Urinary bladder (tissue), 3 donors: ENCODE measurements at regions not wholly inside any gene's neighbourhood (a gene's known extent, or its start where the extent isn't known, plus 50 kb on each side); places are given as distances from the start of the nearest gene placed in this dataset.
"Not testable (repeated sequence)": the region's sequence is repeated elsewhere in the genome, so short reads cannot be mapped to it uniquely, and the experiment has no call there.

ENCODE experiments used
- DNase-seq: peaks from one replicate; pipeline ENCODE4 v3.0.0-alpha.2; 2015; ENCODE audit errors: extremely low spot score
- H3K27ac ChIP-seq: one replicate; pipeline ENCODE4 v1.5.1; 2013; ENCODE audit warnings: low read depth, mild to moderate bottlenecking, moderate library complexity
- H3K36me3 ChIP-seq: one replicate; pipeline ENCODE4 v1.6.1; 2013; ENCODE audit warnings: mild to moderate bottlenecking, moderate library complexity; ENCODE audit not compliant: insufficient read depth
- H3K4me1 ChIP-seq: one replicate; pipeline ENCODE4 v1.6.1; 2013; ENCODE audit warnings: mild to moderate bottlenecking, moderate library complexity; ENCODE audit not compliant: insufficient read depth
- H3K4me3 ChIP-seq: one replicate; pipeline ENCODE4 v1.5.1; 2013; ENCODE audit warnings: low read depth, low read length
- WGBS: extraction: QIAGEN DNeasy Blood & Tissue Kit; methylation state at CpG from one replicate; pipeline ENCODE4 v1.1.7; 2013; 5-methylcytosine and 5-hydroxymethylcytosine counted together
- donor health status: healthy with polysubstance abuse.
- donor health status: healthy.

DNA sequence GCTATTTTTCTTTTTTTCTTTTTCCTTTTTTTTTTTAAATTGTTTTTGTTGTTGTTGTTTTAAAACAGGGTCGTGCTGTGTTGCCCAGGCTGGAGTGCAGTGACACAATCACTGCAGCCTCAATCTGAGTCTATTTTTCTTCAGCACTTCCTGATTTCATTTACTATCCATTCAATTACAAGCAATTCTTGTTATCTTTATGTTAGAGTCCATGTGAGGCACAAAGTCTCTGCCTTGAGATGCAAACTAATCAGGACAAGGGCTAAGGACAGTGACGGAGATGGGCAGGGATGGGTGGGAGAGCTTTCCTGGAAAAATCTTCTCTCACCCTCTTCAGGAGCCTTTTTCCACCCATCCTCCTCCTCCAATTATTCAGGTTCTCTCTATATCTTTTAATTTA lies 157.3 kb upstream of the AUTS2 start:
- Histone ChIP-seq H3K4me1 (no peaks in the 10 kb centered on the region), H3K4me3 (no peak overlapping the region), H3K36me3 (no peaks in the 10 kb centered on the region), H3K27ac (no peak overlapping the region)
- DNase-seq: no peak
- 89% methylated on average over 2 of the region's 2 CpGs for WGBS

DNA sequence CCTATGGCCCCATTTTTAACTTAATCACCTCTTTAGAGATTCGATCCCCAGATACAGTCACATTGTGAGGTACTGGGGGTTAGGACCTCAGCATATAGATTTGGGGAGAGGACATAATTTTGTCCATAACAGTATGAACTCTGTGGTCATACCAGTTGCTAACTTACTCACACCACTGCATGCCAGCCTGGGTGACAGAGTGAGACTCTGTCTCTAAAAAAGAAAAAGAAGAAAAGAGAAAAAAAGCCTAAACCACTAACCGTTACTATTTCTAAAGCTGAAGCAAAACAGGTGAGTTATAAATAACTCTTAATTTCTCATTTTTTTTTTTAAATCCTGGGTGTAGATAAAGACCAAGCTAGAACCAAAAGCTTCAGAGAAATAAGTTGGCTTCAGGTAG lies 155.1 kb upstream of the AUTS2 start:
- no peak overlapping the region for H3K4me3 ChIP-seq
- WGBS: 90% methylated on average over 2 of the region's 2 CpGs
- no peak for DNase-seq
- no peaks in the 10 kb centered on the region for H3K36me3 ChIP-seq
- H3K27ac ChIP-seq: no peak overlapping the region
- no peaks in the 10 kb centered on the region for H3K4me1 ChIP-seq

DNA sequence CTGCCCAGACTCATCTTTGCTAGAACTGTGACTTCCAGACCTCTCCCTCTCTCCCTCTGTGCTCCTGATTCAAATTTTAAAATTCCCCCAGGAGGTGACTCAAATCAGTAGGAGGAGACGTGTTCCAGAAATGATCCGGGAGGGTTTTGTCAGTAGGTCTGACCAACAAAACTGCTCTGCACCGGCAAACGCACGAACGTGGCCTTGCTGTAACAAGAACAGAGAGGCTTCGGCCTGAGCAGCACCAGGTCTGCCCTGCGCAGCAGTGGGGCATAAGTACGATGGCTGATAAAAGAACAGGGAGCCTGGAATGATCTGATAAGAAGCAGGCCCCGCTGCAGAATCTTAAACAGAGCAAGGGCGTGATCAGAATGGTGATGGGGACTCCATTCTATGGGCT lies 152.7 kb upstream of the AUTS2 start:
- Histone ChIP-seq H3K4me3 (no peak overlapping the region), H3K27ac (no peak overlapping the region), H3K4me1 (no peaks in the 10 kb centered on the region), H3K36me3 (no peaks in the 10 kb centered on the region)
- WGBS: 80% methylated on average over 11 of the region's 11 CpGs
- no peak for DNase-seq

DNA sequence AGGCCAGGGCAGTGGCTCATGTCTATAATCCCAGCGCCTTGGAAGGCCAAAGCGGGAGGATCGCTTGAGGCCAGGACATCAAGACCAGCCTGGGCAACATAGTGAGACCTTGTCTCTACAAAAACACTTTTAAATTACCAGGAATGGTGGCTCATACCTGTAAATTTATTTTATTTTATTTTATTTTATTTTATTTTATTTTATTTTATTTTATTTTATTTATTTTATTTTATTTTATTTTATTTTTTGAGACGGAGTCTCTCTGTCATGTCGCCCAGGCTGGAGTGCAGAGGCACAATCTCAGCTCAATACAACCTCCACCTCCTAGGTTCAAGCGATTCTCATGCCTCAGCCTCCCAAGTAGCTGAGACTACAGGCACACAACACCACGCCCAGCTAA lies 152.1 kb upstream of the AUTS2 start:
- WGBS: 97% methylated on average over 7 of the region's 7 CpGs
- not testable (repeated sequence) for DNase-seq, H3K4me3 ChIP-seq

DNA sequence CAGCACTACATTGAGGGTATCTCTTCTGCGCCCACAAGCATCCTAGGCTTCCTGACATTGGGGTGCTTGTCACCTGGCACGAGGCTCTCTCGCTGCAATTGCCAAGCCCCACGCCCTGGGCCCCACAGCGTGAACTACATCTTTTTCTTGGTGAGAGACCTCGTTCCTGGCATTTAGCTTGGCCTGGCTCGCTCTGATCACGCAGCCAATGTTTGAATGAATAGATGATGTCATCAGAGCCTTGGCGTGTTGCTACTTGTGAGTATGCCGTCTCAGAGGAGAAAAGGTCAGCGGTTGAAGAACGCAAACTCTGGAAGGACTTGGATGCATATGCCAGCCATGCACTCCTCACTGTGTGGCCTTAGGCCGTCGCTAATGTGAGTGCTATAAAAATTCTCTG lies 150.2 kb upstream of the AUTS2 start:
- no peaks in the 10 kb centered on the region for H3K4me1 ChIP-seq
- H3K4me3 ChIP-seq: no peak overlapping the region
- DNase-seq: no peak
- no peaks in the 10 kb centered on the region for H3K36me3 ChIP-seq
- WGBS: 78% methylated on average over 14 of the region's 14 CpGs
- H3K27ac ChIP-seq: no peak overlapping the region

More for the DNA sequence above, 152.1 kb upstream of the AUTS2 start:
- H3K36me3 ChIP-seq, H3K4me1 ChIP-seq, H3K27ac ChIP-seq: not testable (repeated sequence)

DNA sequence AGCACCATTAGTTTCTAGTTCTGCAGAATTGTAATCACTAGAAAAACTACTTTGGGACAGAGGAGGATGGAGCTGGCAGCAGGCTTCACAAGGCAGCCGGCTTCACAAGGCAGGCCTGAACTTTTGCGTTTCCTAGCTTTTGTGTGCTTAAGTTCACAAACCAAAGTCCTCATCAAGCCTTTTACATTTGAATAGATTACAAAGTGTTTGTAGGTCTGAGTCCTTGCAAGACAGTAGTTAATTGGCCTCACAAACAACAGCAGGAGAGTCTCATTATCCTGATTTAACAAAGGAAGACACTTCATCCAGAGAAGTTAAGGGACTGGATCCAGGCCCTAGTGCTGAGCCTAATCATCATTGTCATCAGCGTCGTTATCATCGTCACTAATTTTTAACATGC lies 147.8 kb upstream of the AUTS2 start:
- Histone ChIP-seq H3K4me3 (no peak overlapping the region), H3K4me1 (no peaks in the 10 kb centered on the region), H3K27ac (no peak overlapping the region), H3K36me3 (no peaks in the 10 kb centered on the region)
- 83% methylated on average over 5 of the region's 5 CpGs for WGBS
- DNase-seq: no peak

DNA sequence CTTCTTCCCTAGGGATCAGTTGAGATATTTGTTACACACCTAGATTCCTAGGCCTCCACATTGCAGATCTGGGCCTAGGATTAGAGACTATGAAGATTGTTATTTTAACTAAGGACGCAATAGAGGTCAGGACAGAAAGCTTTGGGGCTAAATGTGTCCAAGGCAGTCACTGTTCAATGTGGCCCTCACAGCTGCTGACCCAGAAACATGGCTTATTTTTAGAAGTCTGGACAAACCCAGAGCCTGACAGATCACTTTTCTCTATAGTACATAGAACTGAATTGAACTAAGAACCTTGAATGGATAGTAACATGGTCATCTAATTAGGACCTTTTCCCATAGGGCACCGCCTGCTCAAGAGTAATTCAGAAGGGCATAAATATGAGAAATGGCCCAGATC lies 146.6 kb upstream of the AUTS2 start:
- H3K4me3 ChIP-seq: no peak overlapping the region
- WGBS: 95% methylated on average over 2 of the region's 2 CpGs
- no peak for DNase-seq

DNA sequence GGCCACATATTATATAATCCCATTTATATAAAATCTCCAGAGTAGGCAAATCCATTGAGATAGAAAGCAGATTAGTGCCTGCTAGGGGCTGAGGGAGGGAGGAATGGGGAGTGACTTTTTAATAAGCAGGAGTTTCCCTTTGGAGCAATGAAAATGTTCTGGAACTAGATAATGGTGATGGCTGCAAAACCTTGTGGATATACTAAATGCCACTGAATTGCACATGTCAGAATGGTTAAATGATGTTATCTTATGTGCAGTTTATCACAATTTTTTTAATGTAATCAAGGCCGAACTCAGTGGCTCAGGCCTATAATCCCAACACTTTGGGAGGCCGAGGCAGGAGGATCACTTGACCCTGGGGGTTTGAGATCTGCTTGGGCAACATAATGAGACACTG lies 145.5 kb upstream of the AUTS2 start:
- no peaks in the 10 kb centered on the region for H3K4me1 ChIP-seq
- DNase-seq: no peak
- no peak overlapping the region for H3K4me3 ChIP-seq
- H3K27ac ChIP-seq: no peak overlapping the region
- WGBS: 91% methylated on average over 2 of the region's 2 CpGs
- H3K36me3 ChIP-seq: no peaks in the 10 kb centered on the region

More for the DNA sequence above, 146.6 kb upstream of the AUTS2 start:
- no peaks in the 10 kb centered on the region for H3K4me1 ChIP-seq
- H3K27ac ChIP-seq: no peak overlapping the region
- H3K36me3 ChIP-seq: no peaks in the 10 kb centered on the region

DNA sequence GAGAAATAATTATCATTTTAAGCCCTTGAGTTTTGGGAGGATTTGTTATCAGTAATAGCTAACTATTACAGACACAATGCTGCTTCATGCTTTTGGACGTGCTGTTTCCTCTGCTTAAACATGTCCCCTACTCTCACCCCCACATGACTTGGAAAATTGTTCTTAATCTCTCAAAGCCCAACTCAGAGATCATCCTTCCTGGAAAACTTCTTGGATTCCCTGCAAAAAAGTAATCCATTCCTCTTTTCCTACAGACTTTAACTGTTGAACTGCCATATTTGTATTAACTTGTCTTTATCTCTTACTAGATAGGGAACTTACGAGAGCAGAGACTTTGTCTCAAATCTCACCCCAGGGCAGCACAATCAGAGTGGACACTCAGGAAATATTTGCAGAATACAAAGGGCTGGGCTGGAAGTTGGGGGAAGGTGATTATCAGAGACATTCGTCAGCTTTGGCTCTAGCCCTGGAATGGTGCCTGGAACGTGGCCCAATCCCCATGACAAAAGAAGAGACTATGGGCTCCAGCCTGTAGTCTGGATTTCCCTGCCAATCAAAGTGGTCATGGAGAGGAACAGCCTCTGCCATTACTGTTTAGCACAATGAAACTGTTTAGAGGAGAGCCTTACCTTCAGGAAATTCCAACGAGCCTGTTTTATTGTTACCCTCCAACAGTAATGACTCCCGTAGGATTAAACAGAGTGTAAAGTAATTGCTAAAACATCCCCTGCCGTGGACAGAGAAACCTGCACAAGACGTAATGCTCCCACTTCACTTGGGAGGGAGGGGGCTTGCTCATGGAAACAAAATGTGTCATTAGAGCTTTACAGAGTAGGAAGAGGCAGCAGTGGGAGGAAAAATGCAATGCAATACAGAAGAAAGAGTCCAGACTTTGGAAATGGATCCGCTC lies 140.4 kb upstream of the AUTS2 start:
- Histone ChIP-seq H3K27ac (no peak overlapping the region), H3K36me3 (no peaks in the 10 kb centered on the region), H3K4me1 (no peaks in the 10 kb centered on the region), H3K4me3 (no peak overlapping the region)
- peak; percentile 29 for DNase-seq
- 28% methylated on average over 9 of the region's 9 CpGs for WGBS

DNA sequence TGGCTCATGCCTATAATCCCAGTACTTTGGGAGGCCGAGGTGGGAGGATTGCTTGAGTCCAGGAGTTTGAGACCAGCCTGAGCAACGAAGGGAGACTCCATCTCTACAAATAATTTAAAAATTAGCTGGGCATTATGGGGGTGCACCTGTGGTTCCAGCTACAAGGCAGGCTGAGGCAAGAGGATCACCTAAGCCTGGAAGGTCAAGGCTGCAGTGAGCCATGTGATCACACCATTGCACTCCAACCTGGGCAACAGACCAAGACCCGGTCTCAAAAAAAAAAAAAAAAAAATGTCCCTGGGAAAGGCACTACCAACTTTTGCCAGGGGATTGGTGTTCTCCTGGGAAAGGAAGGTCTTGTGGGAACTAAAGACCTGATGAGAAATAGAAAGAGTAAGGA lies 134.2 kb upstream of the AUTS2 start:
- no peak overlapping the region for H3K27ac ChIP-seq
- WGBS: 97% methylated on average over 3 of the region's 3 CpGs
- no peak for DNase-seq

DNA sequence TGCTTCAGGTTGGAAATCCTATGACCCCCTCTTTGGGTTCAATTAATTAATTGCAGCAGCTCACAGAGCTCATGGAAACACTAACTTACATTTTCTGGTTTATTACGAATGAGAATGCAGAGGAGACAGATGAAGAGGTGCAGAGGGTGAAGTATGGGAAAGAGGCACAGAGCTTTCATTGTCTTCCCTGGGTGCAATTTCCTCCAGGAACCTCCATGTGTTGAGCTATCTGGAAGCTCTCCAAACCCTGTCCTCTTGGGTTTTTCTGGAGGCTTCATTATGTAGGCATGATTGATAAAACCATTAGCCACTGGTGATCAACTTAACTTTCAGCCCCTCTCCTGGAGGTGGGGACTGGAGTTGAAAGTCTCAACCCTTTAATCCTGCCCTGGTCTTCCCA lies 133.0 kb upstream of the AUTS2 start:
- H3K4me1 ChIP-seq: no peaks in the 10 kb centered on the region
- no peak overlapping the region for H3K27ac ChIP-seq
- 81% methylated on average over 1 of the region's 1 CpG for WGBS
- H3K4me3 ChIP-seq: no peak overlapping the region
- H3K36me3 ChIP-seq: no peaks in the 10 kb centered on the region
- DNase-seq: no peak

More for the DNA sequence above, 134.2 kb upstream of the AUTS2 start:
- Histone ChIP-seq H3K36me3 (no peaks in the 10 kb centered on the region), H3K4me3 (no peak overlapping the region), H3K4me1 (no peaks in the 10 kb centered on the region)

DNA sequence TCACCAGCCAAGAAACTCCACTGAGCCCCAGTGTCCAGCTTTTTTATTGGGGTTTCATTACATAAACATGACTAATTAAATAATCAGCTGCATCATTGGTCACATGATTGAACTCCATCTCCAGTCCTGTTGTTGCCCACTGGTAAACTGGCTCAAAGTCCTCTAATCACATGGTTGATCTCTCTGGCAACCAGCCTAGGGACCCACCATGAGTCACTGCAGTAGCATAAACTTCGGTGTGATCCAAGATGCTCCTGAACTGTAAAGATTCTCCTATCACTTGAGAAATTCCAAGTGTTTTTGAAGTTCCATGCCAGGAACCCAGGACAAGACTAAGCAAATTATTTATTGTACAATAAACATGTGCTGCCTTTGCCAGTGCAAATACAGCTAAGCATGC lies 130.4 kb upstream of the AUTS2 start:
- Histone ChIP-seq H3K27ac (no peak overlapping the region), H3K4me3 (no peak overlapping the region), H3K4me1 (no peaks in the 10 kb centered on the region), H3K36me3 (no peaks in the 10 kb centered on the region)
- 50% methylated on average over 1 of the region's 1 CpG for WGBS
- no peak for DNase-seq

DNA sequence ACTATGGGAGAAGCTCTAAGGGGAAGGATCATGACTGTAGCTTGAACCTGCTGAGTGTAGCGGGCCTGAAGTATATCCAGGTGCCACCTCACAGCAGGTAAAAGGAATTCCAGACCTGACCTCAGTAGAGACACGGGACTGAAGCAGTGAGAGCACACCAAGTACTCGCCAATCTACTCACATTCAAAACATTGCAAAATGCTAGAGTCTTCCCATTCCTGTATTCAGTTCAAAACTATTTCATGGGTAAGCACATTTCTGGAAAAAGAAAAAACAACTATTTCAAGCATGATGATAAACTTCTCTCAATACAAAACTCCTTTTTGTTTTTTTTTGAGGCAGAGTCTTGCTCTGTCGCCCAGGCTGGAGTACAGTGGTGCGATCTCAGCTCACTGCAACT lies 121.9 kb upstream of the AUTS2 start:
- no peak for DNase-seq
- WGBS: 73% methylated on average over 5 of the region's 5 CpGs
- H3K4me3 ChIP-seq: no peak overlapping the region

DNA sequence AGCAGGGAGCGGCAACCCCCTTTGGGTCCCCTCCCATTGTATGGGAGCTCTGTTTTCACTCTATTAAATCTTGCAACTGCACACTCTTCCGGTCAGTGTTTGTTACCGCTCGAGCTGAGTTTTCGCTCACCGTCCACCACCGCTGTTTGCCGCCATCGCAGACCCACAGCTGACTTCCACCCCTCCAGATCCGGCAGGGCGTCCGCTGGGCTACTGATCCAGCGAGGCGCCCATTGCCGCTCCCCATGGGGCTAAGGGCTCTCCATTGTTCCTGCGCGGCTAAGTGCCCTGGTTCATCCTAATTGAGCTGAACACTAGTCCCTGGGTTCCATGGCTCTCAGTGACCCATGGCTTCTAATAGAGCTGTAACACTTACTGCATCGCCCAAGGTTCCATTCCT lies 115.6 kb upstream of the AUTS2 start:
- DNase-seq: no peak
- Histone ChIP-seq H3K4me1 (no peaks in the 10 kb centered on the region), H3K4me3 (no peak overlapping the region), H3K36me3 (no peaks in the 10 kb centered on the region), H3K27ac (no peak overlapping the region)
- 96% methylated on average over 18 of the region's 18 CpGs for WGBS

More for the DNA sequence above, 121.9 kb upstream of the AUTS2 start:
- Histone ChIP-seq H3K36me3 (no peaks in the 10 kb centered on the region), H3K27ac (no peak overlapping the region), H3K4me1 (no peaks in the 10 kb centered on the region)
